HL-60 (cell line): ENCODE measurements at regions not wholly inside any gene's neighbourhood (a gene's known extent, or its start where the extent isn't known, plus 50 kb on each side); places are given as distances from the start of the nearest gene placed in this dataset.

Source experiments
- CTCF ChIP-seq: IDR thresholded peaks from one replicate; pipeline ENCODE4 v1.5.1; 2011; ENCODE audit warnings: low read length, control low read depth, inconsistent platforms; ENCODE audit not compliant: insufficient read depth
- GABPA ChIP-seq: IDR thresholded peaks from 2 replicates; pipeline ENCODE4 v1.6.1; 2012; ENCODE audit warnings: low read depth
- POLR2AphosphoS5 ChIP-seq: IDR thresholded peaks from 2 replicates; pipeline ENCODE4 v1.6.1; 2012; ENCODE audit warnings: low read depth
- REST ChIP-seq: IDR thresholded peaks from 2 replicates; pipeline ENCODE4 v1.6.1; 2012; ENCODE audit warnings: low read depth; ENCODE audit not compliant: insufficient replicate concordance

GRCh38 chr2:7633566-7634153 lies 716.4 kb downstream of the RNF144A start:
- TF ChIP-seq CTCF = no peak
- no peak for TF ChIP-seq POLR2AphosphoS5
- TF ChIP-seq REST = no peak
- TF ChIP-seq GABPA = no peak
